GM20000 (cell line): ENCODE measurements at regions not wholly inside any gene's neighbourhood (a gene's known extent, or its start where the extent isn't known, plus 50 kb on each side); places are given as distances from the start of the nearest gene placed in this dataset.

Experiments used
- DNase-seq: peaks from one replicate; pipeline ENCODE4 v3.0.0; 2012; ENCODE audit warnings: low spot score
- CTCF ChIP-seq: IDR thresholded peaks from 2 replicates; pipeline ENCODE4 v1.5.1; 2012; ENCODE audit warnings: mild to moderate bottlenecking, control low read depth; ENCODE audit errors: extremely low read depth, missing control alignments

- no peak for TF ChIP-seq CTCF
- no peak for DNase-seq
Measured at GRCh38 chr1:98078596-98078995, 157.8 kb upstream of the DPYD start.

GRCh38 chr1:98077691-98078090 is 156.9 kb upstream of the DPYD start:
- DNase-seq = no peak
- TF ChIP-seq CTCF = no peak

GRCh38 chr1:98075626-98076025 is 154.8 kb upstream of the DPYD start:
- DNase-seq = no peak
- TF ChIP-seq CTCF = no peak

GRCh38 chr1:98073823-98074222 is 153.0 kb upstream of the DPYD start:
- no peak for TF ChIP-seq CTCF
- DNase-seq = no peak

- TF ChIP-seq CTCF = no peak
- DNase-seq = no peak
Measured at GRCh38 chr1:98073106-98073505, 152.3 kb upstream of the DPYD start.

- no peak for TF ChIP-seq CTCF
- DNase-seq = no peak
Measured at GRCh38 chr1:98072047-98072446, 151.2 kb upstream of the DPYD start.

- no peak for TF ChIP-seq CTCF
- no peak for DNase-seq
Measured at GRCh38 chr1:98068016-98068415, 147.2 kb upstream of the DPYD start.
